ENCODE measurements at regions not wholly inside any gene's neighbourhood (a gene's known extent, or its start where the extent isn't known, plus 50 kb on each side); places are given as distances from the start of the nearest gene placed in this dataset.

DNA sequence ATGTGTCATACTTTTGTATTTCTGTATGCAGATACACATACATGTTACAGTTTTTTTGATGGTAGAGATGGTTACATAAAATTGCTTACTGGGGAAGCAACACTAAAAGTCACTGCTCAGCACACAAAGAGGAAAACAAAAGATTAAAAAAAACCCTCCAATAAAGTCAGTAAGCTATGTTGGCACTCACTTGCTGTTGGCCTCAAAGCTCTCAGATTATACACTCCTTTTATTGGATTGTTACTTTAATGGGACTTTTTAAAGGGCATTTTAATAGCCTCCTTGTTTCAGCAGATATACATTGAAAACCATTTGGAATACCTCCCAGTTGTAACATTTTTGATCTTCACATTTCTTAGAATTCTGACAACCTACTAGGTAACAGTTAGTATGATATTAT lies 222.0 kb upstream of the HHIP start:
- no peak for TF ChIP-seq EZH2 (IDR thresholded peaks at IDR 0.05; ENCODE audit: insufficient read depth, poor library complexity, severe bottlenecking)
- no peak for TF ChIP-seq EZH2phosphoT487 (IDR thresholded peaks at IDR 0.05; ENCODE audit: insufficient read depth, low read depth)
